K562 (cell line): ENCODE measurements at regions not wholly inside any gene's neighbourhood (a gene's known extent, or its start where the extent isn't known, plus 50 kb on each side); places are given as distances from the start of the nearest gene placed in this dataset.

Experiments used
- ATAC-seq: fragments of 200-7000 bp; cut with Tn5 transposase; 3 replicates; pipeline ENCODE4 v1.9.1; 2020; ENCODE audit warnings: moderate library complexity
- BruUV-seq: library from RNA; stranded (reverse); fragments of 400-500 nt; replicated peaks from 2 replicates; lab custom pipeline; 2021; lab: Mats Ljungman, UMichigan
- CTCF ChIA-PET: fragments of 300-600 bp; formaldehyde crosslinking; extraction: SDS; loops from one replicate; lab custom pipeline; 2021; ENCODE audit warnings: low intra/inter-chr PET ratio; lab: Yijun Ruan, JAX
- POLR2A ChIA-PET: fragments of 300-600, 350-650 bp; sonication (Branson Sonifier 250); formaldehyde crosslinking; extraction: SDS; loops from one replicate; lab custom pipeline; 2021; ENCODE audit warnings: antibody characterized with exemption, inconsistent platforms; lab: Yijun Ruan, JAX
- DNase-seq, 4 experiments: peaks; one replicate each; pipeline versions ENCODE4 v3.0.0 to v3.0.0-alpha.2; 2011 to 2018; ENCODE audit warnings: low spot score in 3 of 4, mixed read lengths in 3 of 4; ENCODE audit errors: extremely low read depth in 1 of 4
- FAIRE-seq: peaks from 2 replicates; lab custom pipeline; 2011; peaks lifted over from hg19 to GRCh38; lab: Jason Lieb, UNC
- H2AFZ ChIP-seq: 2 replicates; pipeline ENCODE4 v1.6.0; 2011; ENCODE audit warnings: low read depth, low read length, control low read depth, inconsistent platforms
- H3K27ac ChIP-seq: fragments of 200-600 bp; 3 replicates; pipeline ENCODE4 v1.8.0; 2011; ENCODE audit warnings: low read depth, mild to moderate bottlenecking, control low read depth, inconsistent platforms, low read length, moderate library complexity, mixed read lengths; ENCODE audit errors: extremely low read depth
- H3K27me3 ChIP-seq, 2 experiments: fragments of 300-600 bp in 1 of 2; 2 replicates in 1 of 2; 3 replicates in 1 of 2; pipeline versions ENCODE4 v1.6.0 to v1.8.0; 2011; ENCODE audit warnings: inconsistent platforms in 2 of 2, low read length in 2 of 2, mild to moderate bottlenecking in 1 of 2, mixed read lengths in 1 of 2, moderate library complexity in 1 of 2; ENCODE audit not compliant: control insufficient read depth in 2 of 2, insufficient read depth in 2 of 2
- H3K36me3 ChIP-seq: fragments of 300-600 bp; 3 replicates; pipeline ENCODE4 v1.8.0; 2011; ENCODE audit warnings: mild to moderate bottlenecking, low read length, inconsistent platforms; ENCODE audit not compliant: control insufficient read depth, insufficient read depth
- H3K4me1 ChIP-seq, 2 experiments: fragments of 200-600 bp in 1 of 2; replicated peaks in 1 of 2; 2 replicates in 1 of 2; 3 replicates in 1 of 2; pipeline versions ENCODE4 v1.5.1 to v1.8.0; 2011; ENCODE audit warnings: inconsistent platforms in 2 of 2, low read length in 2 of 2, mild to moderate bottlenecking in 1 of 2, mixed read lengths in 1 of 2, moderate library complexity in 1 of 2; ENCODE audit not compliant: control insufficient read depth in 2 of 2, insufficient read depth in 2 of 2
- H3K4me2 ChIP-seq: 2 replicates; pipeline ENCODE4 v1.6.1; 2011; ENCODE audit warnings: low read length, control low read depth, inconsistent platforms, mixed read lengths; ENCODE audit not compliant: insufficient read depth
- H3K4me3 ChIP-seq: fragments of 200-600 bp; sonication (generic), shearing (Covaris generic); 2 replicates; pipeline ENCODE4 v1.5.1; 2016; ENCODE audit warnings: control low read depth, inconsistent platforms
- H3K79me2 ChIP-seq: fragments of 200-600 bp; 3 replicates; pipeline ENCODE4 v1.8.0; 2011; ENCODE audit warnings: low read length, inconsistent platforms; ENCODE audit not compliant: control insufficient read depth, insufficient read depth
- H3K9ac ChIP-seq, 2 experiments: 2 replicates each; pipeline versions ENCODE4 v1.6.0 to v1.6.1; 2011; ENCODE audit warnings: low read depth in 2 of 2, low read length in 2 of 2, control low read depth in 1 of 2, inconsistent platforms in 1 of 2, mild to moderate bottlenecking in 1 of 2, mixed read lengths in 1 of 2; ENCODE audit not compliant: insufficient read depth in 1 of 2
- H3K9me1 ChIP-seq: one replicate; pipeline ENCODE4 v1.6.0; 2011; ENCODE audit warnings: inconsistent platforms, mild to moderate bottlenecking, low read length, moderate library complexity; ENCODE audit not compliant: control insufficient read depth, insufficient read depth
- H3K9me3 ChIP-seq: replicated peaks from 2 replicates; pipeline ENCODE4 v1.5.1; 2011; ENCODE audit warnings: low read depth, low read length, inconsistent platforms; ENCODE audit not compliant: control insufficient read depth, insufficient read depth
- H4K20me1 ChIP-seq: replicated peaks from 2 replicates; pipeline ENCODE4 v1.6.1; 2011; ENCODE audit warnings: low read length, inconsistent platforms, mixed read lengths; ENCODE audit not compliant: control insufficient read depth, insufficient read depth
- GTF2A2 ChIP-seq: IDR thresholded peaks from 2 replicates; pipeline ENCODE4 v1.6.1; 2016; ENCODE audit warnings: mild to moderate bottlenecking, missing genetic modification characterization, missing compliant biosample characterization
- NONO ChIP-seq, 2 experiments: fragments of 200-400 bp in 1 of 2; fragments of 450-650 bp in 1 of 2; formaldehyde crosslinking in 1 of 2; IDR thresholded peaks; 2 replicates each; pipeline ENCODE4 v1.6.1; 2017; ENCODE audit warnings: low read depth in 2 of 2, mild to moderate bottlenecking in 2 of 2, moderate library complexity in 2 of 2, low read length in 1 of 2
- RUNX1 ChIP-seq: sonication (generic); IDR thresholded peaks from 2 replicates; pipeline ENCODE4 v1.6.1; 2016; ENCODE audit warnings: antibody characterized with exemption, low read depth
- ZNF561 ChIP-seq: fragments of 450-650 bp; formaldehyde crosslinking; conservative IDR thresholded peaks from 2 replicates; pipeline ENCODE4 v1.4.0; 2020; ENCODE audit warnings: mild to moderate bottlenecking, moderate library complexity
- WGBS: fragments of 100-300 bp; shearing (Covaris generic); methylation state at CpG from one replicate; pipeline ENCODE4 v1.1.6; 2016; ENCODE audit warnings: low coverage, mixed read lengths; ENCODE audit not compliant: insufficient coverage; ENCODE audit errors: missing lambda C conversion rate; 5-methylcytosine and 5-hydroxymethylcytosine counted together
- in situ Hi-C: fragments of 300-500 bp; cut with MboI; formaldehyde crosslinking; loops from 4 replicates; pipeline ENCODE4 v1.15.0; 2018; ENCODE audit warnings: inconsistent platforms, mixed read lengths
- intact Hi-C: fragments of 100-400 bp; cut with micrococcal nuclease; formaldehyde crosslinking; loops from 2 replicates; pipeline ENCODE4 v1.14.2; 2022
- TF ChIP-seq, protein P1 (sequence below), 2 experiments: fragments of 450-650 bp; conservative IDR thresholded peaks; 2 replicates each; pipeline ENCODE4 v1.6.1; 2017; ENCODE audit warnings: mild to moderate bottlenecking in 2 of 2, moderate library complexity in 2 of 2
- TF ChIP-seq, protein P2 (sequence below): sonication (generic); formaldehyde crosslinking; IDR thresholded peaks from 2 replicates; pipeline ENCODE4 v1.8.1; 2022; ENCODE audit warnings: missing genetic modification reagents
- TF ChIP-seq, protein P3 (sequence below), 2 experiments: fragments of 200-800 bp in 1 of 2; sonication (Bioruptor generic) in 1 of 2; sonication (generic) in 1 of 2; formaldehyde crosslinking in 1 of 2; IDR thresholded peaks in 1 of 2; conservative IDR thresholded peaks in 1 of 2; 2 replicates each; pipeline versions ENCODE4 v1.5.0 to v1.6.1; 2016 to 2020; ENCODE audit warnings: missing compliant biosample characterization in 1 of 2, missing genetic modification characterization in 1 of 2, missing genetic modification reagents in 1 of 2
- TF ChIP-seq, protein P4 (sequence below), 2 experiments: fragments of 150-350 bp in 1 of 2; IDR thresholded peaks; 2 replicates each; pipeline ENCODE4 v1.6.1; 2012 to 2016; ENCODE audit warnings: low read depth in 2 of 2, low read length in 2 of 2, mild to moderate bottlenecking in 1 of 2, moderate library complexity in 1 of 2

DNA sequence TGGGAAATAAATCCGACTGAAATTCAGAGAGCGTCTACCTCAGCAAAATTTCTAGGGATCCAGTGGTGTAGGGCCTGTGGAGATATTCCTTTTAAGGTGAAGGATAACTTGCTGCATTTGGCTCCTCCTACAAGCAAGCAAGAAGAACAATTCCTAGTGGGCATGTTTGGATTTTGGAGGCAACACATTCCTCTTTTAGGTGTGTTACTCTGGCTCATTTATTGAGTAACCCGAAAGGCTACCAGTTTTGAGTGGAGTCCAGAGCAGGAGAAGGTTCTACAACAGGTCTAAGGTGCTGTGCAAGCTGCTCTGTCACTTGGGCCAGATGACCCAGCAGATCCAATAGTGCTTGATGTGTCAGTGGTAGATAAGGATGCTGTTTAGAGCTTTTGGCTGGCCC, 862.4 kb upstream of the CDH9 start:
- intact Hi-C loops = no loop called here
- Histone ChIP-seq H2AFZ (no peak overlapping the region), H3K4me3 (no peak overlapping the region), H3K4me2 (no peak overlapping the region), H3K27ac (no peak overlapping the region), H3K27me3 (no peaks in the 10 kb centered on the region), H3K4me1 (no peaks in the 10 kb centered on the region), H4K20me1 (no peaks in the 10 kb centered on the region), H3K9me3 (no peaks in the 10 kb centered on the region), H3K9ac (no peak overlapping the region), H3K79me2 (no peaks in the 10 kb centered on the region), H3K9me1 (no peaks in the 10 kb centered on the region), H3K36me3 (no peaks in the 10 kb centered on the region)
- FAIRE-seq (no peak), ATAC-seq (no peak), DNase-seq (no peak)
- ChIA-PET POLR2A (no interaction called here), CTCF (no interaction called here)
- no TSS peak for BruUV-seq
- TF ChIP-seq, protein P1, sequence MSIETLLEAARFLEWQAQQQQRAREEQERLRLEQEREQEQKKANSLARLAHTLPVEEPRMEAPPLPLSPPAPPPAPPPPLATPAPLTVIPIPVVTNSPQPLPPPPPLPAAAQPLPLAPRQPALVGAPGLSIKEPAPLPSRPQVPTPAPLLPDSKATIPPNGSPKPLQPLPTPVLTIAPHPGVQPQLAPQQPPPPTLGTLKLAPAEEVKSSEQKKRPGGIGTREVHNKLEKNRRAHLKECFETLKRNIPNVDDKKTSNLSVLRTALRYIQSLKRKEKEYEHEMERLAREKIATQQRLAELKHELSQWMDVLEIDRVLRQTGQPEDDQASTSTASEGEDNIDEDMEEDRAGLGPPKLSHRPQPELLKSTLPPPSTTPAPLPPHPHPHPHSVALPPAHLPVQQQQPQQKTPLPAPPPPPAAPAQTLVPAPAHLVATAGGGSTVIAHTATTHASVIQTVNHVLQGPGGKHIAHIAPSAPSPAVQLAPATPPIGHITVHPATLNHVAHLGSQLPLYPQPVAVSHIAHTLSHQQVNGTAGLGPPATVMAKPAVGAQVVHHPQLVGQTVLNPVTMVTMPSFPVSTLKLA (conservative IDR thresholded peaks at IDR 0.05) = no peak
- TF ChIP-seq GTF2A2 (tag) (no peak), NONO (IDR thresholded peaks at IDR 0.05; ENCODE audit: low read depth in 2 of 2, low read length in 1 of 2) (no peak), RUNX1 (no peak), ZNF561 (CRISPR knock-in tag) (no peak)
- TF ChIP-seq, protein P2, sequence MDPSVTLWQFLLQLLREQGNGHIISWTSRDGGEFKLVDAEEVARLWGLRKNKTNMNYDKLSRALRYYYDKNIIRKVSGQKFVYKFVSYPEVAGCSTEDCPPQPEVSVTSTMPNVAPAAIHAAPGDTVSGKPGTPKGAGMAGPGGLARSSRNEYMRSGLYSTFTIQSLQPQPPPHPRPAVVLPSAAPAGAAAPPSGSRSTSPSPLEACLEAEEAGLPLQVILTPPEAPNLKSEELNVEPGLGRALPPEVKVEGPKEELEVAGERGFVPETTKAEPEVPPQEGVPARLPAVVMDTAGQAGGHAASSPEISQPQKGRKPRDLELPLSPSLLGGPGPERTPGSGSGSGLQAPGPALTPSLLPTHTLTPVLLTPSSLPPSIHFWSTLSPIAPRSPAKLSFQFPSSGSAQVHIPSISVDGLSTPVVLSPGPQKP (CRISPR knock-in tag) = no peak
- TF ChIP-seq, protein P3, sequence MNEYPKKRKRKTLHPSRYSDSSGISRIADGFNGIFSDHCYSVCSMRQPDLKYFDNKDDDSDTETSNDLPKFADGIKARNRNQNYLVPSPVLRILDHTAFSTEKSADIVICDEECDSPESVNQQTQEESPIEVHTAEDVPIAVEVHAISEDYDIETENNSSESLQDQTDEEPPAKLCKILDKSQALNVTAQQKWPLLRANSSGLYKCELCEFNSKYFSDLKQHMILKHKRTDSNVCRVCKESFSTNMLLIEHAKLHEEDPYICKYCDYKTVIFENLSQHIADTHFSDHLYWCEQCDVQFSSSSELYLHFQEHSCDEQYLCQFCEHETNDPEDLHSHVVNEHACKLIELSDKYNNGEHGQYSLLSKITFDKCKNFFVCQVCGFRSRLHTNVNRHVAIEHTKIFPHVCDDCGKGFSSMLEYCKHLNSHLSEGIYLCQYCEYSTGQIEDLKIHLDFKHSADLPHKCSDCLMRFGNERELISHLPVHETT (CRISPR knock-in tag; conservative IDR thresholded peaks at IDR 0.05 in 1 of 2, IDR thresholded peaks at IDR 0.05 in 1 of 2) = no peak
- TF ChIP-seq, protein P4, sequence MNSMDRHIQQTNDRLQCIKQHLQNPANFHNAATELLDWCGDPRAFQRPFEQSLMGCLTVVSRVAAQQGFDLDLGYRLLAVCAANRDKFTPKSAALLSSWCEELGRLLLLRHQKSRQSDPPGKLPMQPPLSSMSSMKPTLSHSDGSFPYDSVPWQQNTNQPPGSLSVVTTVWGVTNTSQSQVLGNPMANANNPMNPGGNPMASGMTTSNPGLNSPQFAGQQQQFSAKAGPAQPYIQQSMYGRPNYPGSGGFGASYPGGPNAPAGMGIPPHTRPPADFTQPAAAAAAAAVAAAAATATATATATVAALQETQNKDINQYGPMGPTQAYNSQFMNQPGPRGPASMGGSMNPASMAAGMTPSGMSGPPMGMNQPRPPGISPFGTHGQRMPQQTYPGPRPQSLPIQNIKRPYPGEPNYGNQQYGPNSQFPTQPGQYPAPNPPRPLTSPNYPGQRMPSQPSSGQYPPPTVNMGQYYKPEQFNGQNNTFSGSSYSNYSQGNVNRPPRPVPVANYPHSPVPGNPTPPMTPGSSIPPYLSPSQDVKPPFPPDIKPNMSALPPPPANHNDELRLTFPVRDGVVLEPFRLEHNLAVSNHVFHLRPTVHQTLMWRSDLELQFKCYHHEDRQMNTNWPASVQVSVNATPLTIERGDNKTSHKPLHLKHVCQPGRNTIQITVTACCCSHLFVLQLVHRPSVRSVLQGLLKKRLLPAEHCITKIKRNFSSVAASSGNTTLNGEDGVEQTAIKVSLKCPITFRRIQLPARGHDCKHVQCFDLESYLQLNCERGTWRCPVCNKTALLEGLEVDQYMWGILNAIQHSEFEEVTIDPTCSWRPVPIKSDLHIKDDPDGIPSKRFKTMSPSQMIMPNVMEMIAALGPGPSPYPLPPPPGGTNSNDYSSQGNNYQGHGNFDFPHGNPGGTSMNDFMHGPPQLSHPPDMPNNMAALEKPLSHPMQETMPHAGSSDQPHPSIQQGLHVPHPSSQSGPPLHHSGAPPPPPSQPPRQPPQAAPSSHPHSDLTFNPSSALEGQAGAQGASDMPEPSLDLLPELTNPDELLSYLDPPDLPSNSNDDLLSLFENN (IDR thresholded peaks at IDR 0.05; ENCODE audit: low read depth in 2 of 2, low read length in 2 of 2) = no peak
- WGBS = 0% methylated on average over 3 of the region's 3 CpGs
- in situ Hi-C loops = no loop called here
